ENCODE measurements at regions not wholly inside any gene's neighbourhood (a gene's known extent, or its start where the extent isn't known, plus 50 kb on each side); places are given as distances from the start of the nearest gene placed in this dataset.

- Mint-ChIP-seq H3K27me3 (ENCODE audit: low read depth, poor library complexity) (no peaks in the 10 kb centered on the region), H3K36me3 (ENCODE audit: low read depth) (no peaks in the 10 kb centered on the region), H3K4me3 (no peak overlapping the region), H3K9me3 (no peaks in the 10 kb centered on the region), H3K4me1 (no peaks in the 10 kb centered on the region), H3K27ac (no peak overlapping the region)
- TF ChIP-seq, protein P1, sequence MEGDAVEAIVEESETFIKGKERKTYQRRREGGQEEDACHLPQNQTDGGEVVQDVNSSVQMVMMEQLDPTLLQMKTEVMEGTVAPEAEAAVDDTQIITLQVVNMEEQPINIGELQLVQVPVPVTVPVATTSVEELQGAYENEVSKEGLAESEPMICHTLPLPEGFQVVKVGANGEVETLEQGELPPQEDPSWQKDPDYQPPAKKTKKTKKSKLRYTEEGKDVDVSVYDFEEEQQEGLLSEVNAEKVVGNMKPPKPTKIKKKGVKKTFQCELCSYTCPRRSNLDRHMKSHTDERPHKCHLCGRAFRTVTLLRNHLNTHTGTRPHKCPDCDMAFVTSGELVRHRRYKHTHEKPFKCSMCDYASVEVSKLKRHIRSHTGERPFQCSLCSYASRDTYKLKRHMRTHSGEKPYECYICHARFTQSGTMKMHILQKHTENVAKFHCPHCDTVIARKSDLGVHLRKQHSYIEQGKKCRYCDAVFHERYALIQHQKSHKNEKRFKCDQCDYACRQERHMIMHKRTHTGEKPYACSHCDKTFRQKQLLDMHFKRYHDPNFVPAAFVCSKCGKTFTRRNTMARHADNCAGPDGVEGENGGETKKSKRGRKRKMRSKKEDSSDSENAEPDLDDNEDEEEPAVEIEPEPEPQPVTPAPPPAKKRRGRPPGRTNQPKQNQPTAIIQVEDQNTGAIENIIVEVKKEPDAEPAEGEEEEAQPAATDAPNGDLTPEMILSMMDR (IDR thresholded peaks at IDR 0.05) = no peak
- no peak for DNase-seq
Measured at GRCh38 chr7:81598951-81599350, 170.9 kb downstream of the HGF start.

- Mint-ChIP-seq H3K36me3 (ENCODE audit: low read depth) (no peaks in the 10 kb centered on the region), H3K27me3 (ENCODE audit: low read depth, poor library complexity) (no peaks in the 10 kb centered on the region), H3K27ac (no peak overlapping the region), H3K4me3 (no peak overlapping the region), H3K4me1 (no peaks in the 10 kb centered on the region), H3K9me3 (no peaks in the 10 kb centered on the region)
- no peak for DNase-seq
- TF ChIP-seq, protein P1 (IDR thresholded peaks at IDR 0.05) = no peak
Measured at GRCh38 chr7:81594767-81595166, 175.1 kb downstream of the HGF start.

DNA sequence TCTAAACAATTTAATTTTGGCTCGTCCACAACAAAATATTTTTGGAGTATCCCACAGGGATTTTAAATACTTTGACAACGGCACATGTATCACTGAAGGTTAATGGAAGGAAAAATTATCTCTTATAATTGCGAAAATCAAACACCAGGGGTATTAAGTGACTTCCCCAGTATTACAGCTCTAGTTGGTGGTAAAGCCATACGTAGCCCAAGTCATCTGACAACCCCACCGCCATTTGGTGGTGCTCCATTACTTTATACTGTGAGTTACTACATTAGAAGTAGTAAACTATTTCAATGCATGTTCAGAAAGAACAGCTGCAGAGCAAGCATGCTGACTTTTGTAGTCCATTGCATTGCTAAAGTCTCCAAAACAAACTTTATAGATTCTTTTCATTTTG, 179.7 kb downstream of the HGF start:
- H3K9me3 Mint-ChIP-seq = no peaks in the 10 kb centered on the region
- no peaks in the 10 kb centered on the region for H3K4me1 Mint-ChIP-seq
- H3K27ac Mint-ChIP-seq = no peak overlapping the region
- no peaks in the 10 kb centered on the region for H3K36me3 Mint-ChIP-seq (ENCODE audit: low read depth)
- no peak for DNase-seq
- no peak overlapping the region for H3K4me3 Mint-ChIP-seq
- TF ChIP-seq, protein P1 (IDR thresholded peaks at IDR 0.05) = no peak
- H3K27me3 Mint-ChIP-seq (ENCODE audit: low read depth, poor library complexity) = no peaks in the 10 kb centered on the region

- TF ChIP-seq, protein P1 (IDR thresholded peaks at IDR 0.05) = no peak
- H3K9me3 Mint-ChIP-seq = no peaks in the 10 kb centered on the region
- no peaks in the 10 kb centered on the region for H3K27me3 Mint-ChIP-seq (ENCODE audit: low read depth, poor library complexity)
- no peak for DNase-seq
- H3K4me1 Mint-ChIP-seq = no peaks in the 10 kb centered on the region
- H3K4me3 Mint-ChIP-seq = no peak overlapping the region
- no peak overlapping the region for H3K27ac Mint-ChIP-seq
- H3K36me3 Mint-ChIP-seq (ENCODE audit: low read depth) = no peaks in the 10 kb centered on the region
Measured at GRCh38 chr7:81584667-81585066, 185.2 kb downstream of the HGF start.

- Mint-ChIP-seq H3K4me3 (no peak overlapping the region), H3K27me3 (ENCODE audit: low read depth, poor library complexity) (no peaks in the 10 kb centered on the region), H3K4me1 (no peaks in the 10 kb centered on the region), H3K9me3 (no peaks in the 10 kb centered on the region), H3K27ac (no peak overlapping the region), H3K36me3 (ENCODE audit: low read depth) (no peaks in the 10 kb centered on the region)
- no peak for DNase-seq
- TF ChIP-seq, protein P1 (IDR thresholded peaks at IDR 0.05) = no peak
Measured at GRCh38 chr7:81583882-81584533, 185.8 kb downstream of the HGF start.

- no peak for DNase-seq
- Mint-ChIP-seq H3K36me3 (ENCODE audit: low read depth) (no peaks in the 10 kb centered on the region), H3K27ac (no peak overlapping the region), H3K4me1 (no peaks in the 10 kb centered on the region), H3K9me3 (no peaks in the 10 kb centered on the region), H3K27me3 (ENCODE audit: low read depth, poor library complexity) (no peaks in the 10 kb centered on the region), H3K4me3 (no peak overlapping the region)
- TF ChIP-seq, protein P1 (IDR thresholded peaks at IDR 0.05) = no peak
Measured at GRCh38 chr7:81583090-81583489, 186.8 kb downstream of the HGF start.

Data from nephron progenitor cell (in vitro differentiated cells).